H1 (cell line): ENCODE measurements at regions not wholly inside any gene's neighbourhood (a gene's known extent, or its start where the extent isn't known, plus 50 kb on each side); places are given as distances from the start of the nearest gene placed in this dataset.

Experiments
- CTCF ChIA-PET: fragments of 300-600 bp; sonication (Branson Sonifier 250); formaldehyde crosslinking; loops from one replicate; lab custom pipeline; 2021; ENCODE audit not compliant: partially characterized antibody; lab: Charles Lee
- POLR2A ChIA-PET: fragments of 300-600 bp; sonication (Branson Sonifier 250); formaldehyde crosslinking; loops from one replicate; lab custom pipeline; 2021; ENCODE audit warnings: inconsistent platforms; ENCODE audit not compliant: partially characterized antibody; lab: Charles Lee
- DNase-seq, 2 experiments: peaks; one replicate each; pipeline versions ENCODE4 v3.0.0 to v3.0.0-alpha.2; 2010 to 2022; ENCODE audit warnings: low spot score in 2 of 2, low read depth in 1 of 2, mixed read lengths in 1 of 2
- FAIRE-seq: peaks from 2 replicates; lab custom pipeline; 2011; peaks lifted over from hg19 to GRCh38; lab: Jason Lieb, UNC
- H2AFZ ChIP-seq: 2 replicates; pipeline ENCODE4 v1.8.1; 2012; ENCODE audit warnings: low read length, inconsistent platforms
- H2AK5ac ChIP-seq: 2 replicates; pipeline ENCODE4 v1.6.1; 2013; ENCODE audit warnings: low read depth, low read length
- H2BK120ac ChIP-seq: replicated peaks from 2 replicates; pipeline ENCODE3; 2013; ENCODE audit warnings: low read depth, low read length, inconsistent platforms
- H2BK12ac ChIP-seq: 2 replicates; pipeline ENCODE4 v1.6.1; 2013; ENCODE audit warnings: low read depth, low read length
- H2BK15ac ChIP-seq: 2 replicates; pipeline ENCODE4 v1.6.1; 2013; ENCODE audit warnings: low read length
- H2BK20ac ChIP-seq: 2 replicates; pipeline ENCODE4 v1.6.1; 2013; ENCODE audit warnings: low read length
- H2BK5ac ChIP-seq: 2 replicates; pipeline ENCODE4 v1.6.1; 2013; ENCODE audit warnings: low read depth, low read length
- H3K14ac ChIP-seq: 2 replicates; pipeline ENCODE4 v1.6.1; 2013; ENCODE audit warnings: inconsistent platforms; ENCODE audit not compliant: insufficient read length
- H3K18ac ChIP-seq: 2 replicates; pipeline ENCODE4 v1.6.1; 2013; ENCODE audit warnings: low read length; ENCODE audit errors: extremely low read depth
- H3K23ac ChIP-seq: 2 replicates; pipeline ENCODE4 v1.6.1; 2013; ENCODE audit warnings: inconsistent platforms; ENCODE audit not compliant: insufficient read length
- H3K23me2 ChIP-seq: 2 replicates; pipeline ENCODE4 v1.6.1; 2013; ENCODE audit warnings: low read depth, low read length
- H3K27ac ChIP-seq: 2 replicates; pipeline ENCODE4 v1.6.1; 2011; ENCODE audit warnings: low read depth, low read length, inconsistent platforms
- H3K27me3 ChIP-seq, 4 experiments: replicated peaks in 1 of 4; 1 replicate in 1 of 4; 2 replicates in 3 of 4; pipeline versions ENCODE4 v1.6.1 to v1.8.1; 2011 to 2013; ENCODE audit warnings: low read length in 3 of 4, mild to moderate bottlenecking in 3 of 4, inconsistent platforms in 2 of 4, mixed read lengths in 2 of 4, moderate library complexity in 1 of 4; ENCODE audit not compliant: control insufficient read depth in 3 of 4, insufficient read depth in 3 of 4; ENCODE audit errors: extremely low read depth in 1 of 4
- H3K36me3 ChIP-seq, 4 experiments: 2 replicates each; pipeline versions ENCODE4 v1.6.1 to v1.8.1; 2011 to 2013; ENCODE audit warnings: mild to moderate bottlenecking in 4 of 4, low read length in 3 of 4, moderate library complexity in 2 of 4, control low read depth in 1 of 4, inconsistent platforms in 1 of 4; ENCODE audit not compliant: insufficient read depth in 4 of 4, control insufficient read depth in 2 of 4
- H3K4ac ChIP-seq: replicated peaks from 2 replicates; pipeline ENCODE3; 2013; ENCODE audit warnings: low read length, low read depth, mixed read lengths, inconsistent platforms; ENCODE audit not compliant: insufficient read length
- H3K4me1 ChIP-seq, 4 experiments: replicated peaks in 1 of 4; 1 replicate in 1 of 4; 2 replicates in 3 of 4; pipeline versions ENCODE4 v1.6.1 to v1.8.1; 2011 to 2013; ENCODE audit warnings: low read length in 3 of 4, inconsistent platforms in 2 of 4, mixed read lengths in 1 of 4; ENCODE audit not compliant: insufficient read depth in 4 of 4, control insufficient read depth in 3 of 4
- H3K4me2 ChIP-seq, 2 experiments: 2 replicates each; pipeline versions ENCODE4 v1.6.1 to v1.8.1; 2011 to 2013; ENCODE audit warnings: low read depth in 2 of 2, low read length in 2 of 2, control low read depth in 1 of 2, inconsistent platforms in 1 of 2, mild to moderate bottlenecking in 1 of 2; ENCODE audit not compliant: insufficient read depth in 1 of 2
- H3K4me3 ChIP-seq, 4 experiments: fragments of 200-600, 300-600 bp in 1 of 4; sonication (generic), shearing (Covaris generic), sonication (Bioruptor Twin) in 1 of 4; 2 replicates each; pipeline versions ENCODE4 v1.5.1 to v1.8.1; 2011 to 2016; ENCODE audit warnings: low read length in 4 of 4, low read depth in 3 of 4, control low read depth in 2 of 4, inconsistent platforms in 2 of 4, mild to moderate bottlenecking in 2 of 4, mixed read lengths in 1 of 4, moderate library complexity in 1 of 4; ENCODE audit not compliant: insufficient read depth in 2 of 4; ENCODE audit errors: extremely low read depth in 1 of 4
- H3K56ac ChIP-seq: replicated peaks from 2 replicates; pipeline ENCODE3; 2013; ENCODE audit warnings: low read depth, mild to moderate bottlenecking, mixed read lengths, low read length, inconsistent platforms; ENCODE audit not compliant: insufficient read length
- H3K79me1 ChIP-seq: 2 replicates; pipeline ENCODE4 v1.6.1; 2013; ENCODE audit warnings: low read depth, low read length, control low read depth
- H3K79me2 ChIP-seq, 2 experiments: 2 replicates each; pipeline versions ENCODE4 v1.6.1 to v1.8.1; 2012 to 2013; ENCODE audit warnings: low read length in 2 of 2, mild to moderate bottlenecking in 2 of 2, inconsistent platforms in 1 of 2; ENCODE audit not compliant: insufficient read depth in 2 of 2, control insufficient read depth in 1 of 2
- H3K9ac ChIP-seq, 4 experiments: replicated peaks in 1 of 4; 1 replicate in 1 of 4; 2 replicates in 3 of 4; pipeline versions ENCODE4 v1.6.1 to v1.8.1; 2011 to 2013; ENCODE audit warnings: low read depth in 3 of 4, low read length in 3 of 4, control low read depth in 2 of 4, mild to moderate bottlenecking in 2 of 4, moderate library complexity in 2 of 4, inconsistent platforms in 1 of 4; ENCODE audit errors: extremely low read depth in 1 of 4
- H3K9me3 ChIP-seq, 2 experiments: 2 replicates each; pipeline versions ENCODE4 v1.6.1 to v1.8.1; 2012 to 2013; ENCODE audit warnings: mild to moderate bottlenecking in 2 of 2, moderate library complexity in 2 of 2, control low read depth in 1 of 2, inconsistent platforms in 1 of 2, low read depth in 1 of 2, low read length in 1 of 2, mixed read lengths in 1 of 2; ENCODE audit not compliant: insufficient read depth in 2 of 2
- H4K20me1 ChIP-seq, 2 experiments: replicated peaks in 1 of 2; 2 replicates each; pipeline versions ENCODE3 to v1.8.1; 2011 to 2013; ENCODE audit warnings: inconsistent platforms in 2 of 2, low read length in 2 of 2, mild to moderate bottlenecking in 1 of 2; ENCODE audit not compliant: insufficient read depth in 2 of 2, control insufficient read depth in 1 of 2
- H4K5ac ChIP-seq: 2 replicates; pipeline ENCODE4 v1.6.1; 2013; ENCODE audit warnings: low read length, low read depth, mixed read lengths, inconsistent platforms; ENCODE audit not compliant: insufficient read length
- H4K8ac ChIP-seq: 2 replicates; pipeline ENCODE4 v1.8.0; 2013; ENCODE audit warnings: mild to moderate bottlenecking, moderate library complexity, low read length, inconsistent platforms; ENCODE audit not compliant: insufficient read depth; ENCODE audit errors: extremely low read depth
- H4K91ac ChIP-seq: replicated peaks from 2 replicates; pipeline ENCODE3; 2013; ENCODE audit warnings: low read length, mixed read lengths, inconsistent platforms; ENCODE audit not compliant: insufficient read length
- ASH2L ChIP-seq: fragments of 200-600, 300-600 bp; sonication (generic); IDR thresholded peaks from one replicate; pipeline ENCODE4 v1.7.1; 2017; ENCODE audit warnings: low read length
- BACH1 ChIP-seq: IDR thresholded peaks from 2 replicates; pipeline ENCODE4 v1.6.1; 2012; ENCODE audit warnings: low read length, improper control_type of control experiment
- CHD2 ChIP-seq: IDR thresholded peaks from 2 replicates; pipeline ENCODE4 v1.6.1; 2012; ENCODE audit warnings: low read length, improper control_type of control experiment
- POLR2A ChIP-seq, 2 experiments: IDR thresholded peaks; 1 replicate in 1 of 2; 2 replicates in 1 of 2; pipeline ENCODE4 v1.6.1; 2011; ENCODE audit warnings: low read depth in 2 of 2, low read length in 2 of 2, mild to moderate bottlenecking in 2 of 2; ENCODE audit errors: control extremely low read depth in 1 of 2
- WGBS, 2 experiments: shearing (Covaris generic) in 1 of 2; methylation state at CpG; one replicate each; pipeline versions ENCODE4 v1.1.6 to v1.1.7; 2013 to 2015; ENCODE audit warnings: low lambda C conversion rate in 2 of 2, mixed read lengths in 2 of 2, inconsistent platforms in 1 of 2, low coverage in 1 of 2, missing lambda C conversion rate in 1 of 2; ENCODE audit not compliant: insufficient replicate concordance in 2 of 2, insufficient coverage in 1 of 2, insufficient read length in 1 of 2; ENCODE audit errors: extremely low coverage in 1 of 2, missing lambda C conversion rate in 1 of 2; 5-methylcytosine and 5-hydroxymethylcytosine counted together

GRCh38 chr21:35169574-35169973 lies 120.5 kb upstream of the RUNX1 start:
- Histone ChIP-seq H3K18ac (no peak overlapping the region), H3K27ac (no peak overlapping the region), H2BK15ac (no peak overlapping the region), H2BK120ac (no peak overlapping the region), H2BK12ac (no peak overlapping the region), H2AK5ac (no peak overlapping the region), H4K8ac (no peak overlapping the region), H3K36me3 (no peaks in the 10 kb centered on the region), H2BK5ac (no peak overlapping the region), H4K20me1 (no peaks in the 10 kb centered on the region), H3K4ac (no peak overlapping the region), H3K23me2 (no peaks in the 10 kb centered on the region)
- no peak for DNase-seq
- TF ChIP-seq ASH2L (no peak), BACH1 (no peak), POLR2A (IDR thresholded peaks at IDR 0.05; ENCODE audit: control extremely low read depth in 1 of 2, low read depth in 2 of 2, low read length in 2 of 2) (no peak), CHD2 (no peak)
- TF ChIP-seq, all 59 proteins: peak for 0
- Histone ChIP-seq H3K4me2 (no peak overlapping the region), H3K4me1 (peaks cover 0 to 4% (median 2%) of the 10 kb centered on the region in 4 experiments; a peak in 4 of 7 replicates), H3K9ac (no peak overlapping the region), H3K56ac (no peak overlapping the region), H3K79me1 (no peaks in the 10 kb centered on the region), H4K5ac (no peak overlapping the region), H2BK20ac (no peak overlapping the region), H3K9me3 (peaks cover 3 to 4% of the 10 kb centered on the region in 2 experiments; a peak in 1 of 4 replicates), H3K23ac (no peak overlapping the region), H4K91ac (no peak overlapping the region), H3K79me2 (no peaks in the 10 kb centered on the region), H3K14ac (no peak overlapping the region), H3K4me3 (no peak overlapping the region), H3K27me3 (no peaks in the 10 kb centered on the region), H2AFZ (no peak overlapping the region)
- FAIRE-seq: no peak
- ChIA-PET CTCF (interaction anchor here (0.6 to 1.0 kb wide), 2 partner anchors 534 to 1245 kb away, joined by 3 read pairs; no protein-coding TSS in a partner anchor), POLR2A (no interaction called here)
- 100% methylated on average over 1 of the region's 1 CpG; no CpG with 5 or more reads in 1 of the 2 experiments for WGBS, 2 experiments
